CD4-positive, alpha-beta T cell treated with Interleukin-4 for 1 hour (primary cell): ENCODE measurements at regions not wholly inside any gene's neighbourhood (a gene's known extent, or its start where the extent isn't known, plus 50 kb on each side); places are given as distances from the start of the nearest gene placed in this dataset.
"Not testable (repeated sequence)": the region's sequence is repeated elsewhere in the genome, so short reads cannot be mapped to it uniquely, and the experiment has no call there.

Experiments
- DNase-seq, 2 donors: peaks; one replicate each; pipeline ENCODE4 v3.0.0-alpha.2; 2020 to 2022

DNA sequence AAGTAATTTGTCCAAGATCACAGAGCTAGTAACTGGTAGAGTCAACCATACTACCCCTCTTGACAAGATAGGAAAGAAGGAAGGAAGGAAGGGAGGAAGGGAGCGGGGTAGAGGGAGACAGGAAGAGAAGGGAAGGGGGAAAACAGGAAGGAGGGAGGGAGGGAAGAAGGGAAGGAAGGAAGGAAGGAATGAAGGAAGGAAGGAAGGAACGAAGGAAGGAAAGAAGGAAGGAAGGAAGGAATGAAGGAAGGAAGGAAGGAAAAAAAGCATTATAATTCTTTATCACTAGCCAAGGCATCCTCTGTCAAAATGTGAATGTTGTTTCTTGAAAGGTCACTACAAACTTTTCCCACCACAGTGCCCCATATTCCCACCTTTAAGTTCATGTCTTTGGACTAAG lies 223.6 kb downstream of the SHQ1 start:
- DNase-seq = no peak

DNA sequence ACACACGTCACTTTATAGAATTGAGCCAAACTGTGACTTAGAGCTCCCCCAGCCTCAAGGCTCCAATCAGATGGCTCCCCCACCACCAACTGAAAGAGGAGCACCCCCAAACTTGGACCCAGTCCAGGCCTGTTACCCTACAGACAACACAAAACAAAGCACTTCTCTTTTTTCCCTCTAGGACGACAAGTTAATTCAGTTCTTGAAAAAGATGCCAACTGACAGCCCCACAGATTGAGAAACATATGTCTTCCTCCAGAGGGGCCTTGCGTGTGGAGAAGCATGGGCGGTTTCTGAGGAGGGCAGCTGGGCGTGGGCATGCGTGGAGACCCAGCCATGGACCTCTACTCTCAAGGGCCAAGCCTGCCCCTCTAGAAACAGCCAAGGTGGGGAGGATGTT lies 229.5 kb downstream of the SHQ1 start:
- no peak for DNase-seq

GRCh38 chr3:72617424-72618024 lies 230.7 kb downstream of the SHQ1 start:
- no peak for DNase-seq

DNA sequence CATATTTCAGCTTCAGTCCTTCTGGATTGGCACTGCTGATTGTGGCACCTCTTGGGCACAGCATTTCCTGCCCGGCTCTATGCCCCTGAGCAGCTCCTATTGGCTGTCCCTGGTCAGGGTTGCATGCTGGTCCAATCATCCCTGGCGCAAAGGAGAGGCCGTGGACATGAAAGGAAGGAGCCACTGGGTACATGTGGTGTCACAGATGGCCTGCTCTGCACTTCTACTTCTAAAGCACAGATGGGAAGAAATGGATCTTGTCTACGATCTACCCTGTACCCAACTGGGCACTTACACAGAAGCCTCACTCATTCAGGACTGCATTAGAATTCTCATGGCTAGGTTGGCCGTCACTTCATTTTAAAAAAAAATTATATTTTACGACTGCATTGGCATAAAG lies 232.5 kb downstream of the SHQ1 start:
- DNase-seq = no peak

DNA sequence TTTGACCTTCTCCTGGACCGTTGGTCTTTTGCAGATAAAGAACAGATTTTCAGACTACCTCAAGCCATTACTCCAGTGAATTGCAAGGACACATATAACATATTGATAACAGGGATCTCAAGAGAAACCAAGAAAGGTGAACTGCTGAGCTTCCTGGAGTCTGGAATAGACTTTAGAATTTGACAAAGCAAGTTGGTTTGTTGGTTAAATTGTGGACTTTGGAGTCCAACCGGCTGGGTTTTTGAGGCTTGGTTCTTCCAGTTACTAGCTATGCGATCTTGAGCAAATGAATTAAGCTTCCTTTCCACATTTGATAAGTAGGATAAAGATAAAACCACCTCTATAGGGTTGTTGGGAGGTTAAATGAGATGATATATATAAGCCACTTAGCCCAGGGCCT lies 233.1 kb downstream of the SHQ1 start:
- DNase-seq = no peak

- no peak for DNase-seq
Observed at GRCh38 chr3:72614394-72615074, 233.7 kb downstream of the SHQ1 start.

- DNase-seq = no peak
Observed at GRCh38 chr3:72613871-72614270, 234.4 kb downstream of the SHQ1 start.

DNA sequence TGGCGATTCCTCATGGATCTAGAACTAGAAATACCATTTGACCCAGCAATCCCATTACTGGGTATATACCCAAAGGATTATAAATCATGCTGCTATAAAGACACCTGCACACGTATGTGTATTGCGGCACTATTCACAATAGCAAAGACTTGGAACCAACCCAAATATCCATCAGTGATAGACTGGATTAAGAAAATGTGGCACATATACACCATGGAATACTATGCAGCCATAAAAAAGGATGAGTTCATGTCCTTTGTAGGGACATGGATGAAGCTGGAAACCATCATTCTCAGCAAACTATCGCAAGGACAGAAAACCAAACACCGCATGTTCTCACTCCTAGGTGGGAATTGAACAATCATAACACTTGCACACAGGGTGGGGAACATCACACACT lies 239.1 kb downstream of the SHQ1 start:
- not testable (repeated sequence) for DNase-seq

GRCh38 chr3:72606005-72606800 lies 242.0 kb downstream of the SHQ1 start:
- no peak for DNase-seq

DNA sequence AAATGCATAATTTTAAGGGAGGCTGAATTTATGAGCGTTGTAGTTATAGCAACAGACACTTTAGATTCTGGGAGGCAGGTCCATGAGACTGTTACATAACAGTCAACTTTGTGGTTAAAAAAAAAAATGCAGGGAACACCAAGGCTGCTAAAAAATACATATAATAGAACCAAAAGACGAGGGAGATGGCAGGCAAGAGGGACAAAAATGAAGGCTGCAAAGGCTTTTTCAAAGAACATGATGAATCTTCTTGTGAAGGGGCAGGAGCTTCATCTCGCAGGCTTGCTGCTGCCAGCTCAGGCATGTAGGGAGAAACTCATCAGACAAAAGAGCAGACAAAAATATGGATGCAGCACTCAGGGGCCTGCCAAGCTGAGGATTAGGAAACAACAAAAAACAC lies 243.9 kb downstream of the SHQ1 start:
- no peak for DNase-seq

- no peak for DNase-seq
Observed at GRCh38 chr3:72601983-72602750, 246.1 kb downstream of the SHQ1 start.

GRCh38 chr3:72601060-72601459 lies 247.2 kb downstream of the SHQ1 start:
- DNase-seq = no peak

DNA sequence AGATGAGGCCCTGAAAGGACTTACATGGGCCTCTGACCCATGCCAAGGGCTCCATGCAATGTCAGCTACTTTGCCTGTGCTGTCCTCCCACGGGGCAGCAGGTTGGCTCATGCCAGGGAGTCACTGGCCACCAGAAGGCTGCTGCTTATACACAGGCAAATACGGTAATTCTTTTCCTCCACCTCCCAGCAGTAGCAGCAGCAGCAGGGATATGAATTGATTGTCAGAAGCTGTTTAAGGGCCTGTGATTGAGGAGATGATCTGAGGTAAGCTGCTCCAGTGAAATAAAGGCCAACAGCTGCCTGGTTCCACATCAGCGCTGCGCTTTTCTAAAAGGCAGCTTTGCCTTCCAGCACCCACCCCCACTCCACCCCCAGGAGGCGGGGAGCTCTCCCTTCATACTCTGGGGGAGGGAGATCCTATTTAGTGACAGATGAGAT lies 250.5 kb downstream of the SHQ1 start:
- DNase-seq = no peak

- DNase-seq = no peak
Observed at GRCh38 chr3:72597043-72597442, 251.2 kb downstream of the SHQ1 start.

GRCh38 chr3:72595927-72596610 lies 252.2 kb downstream of the SHQ1 start:
- no peak for DNase-seq

GRCh38 chr3:72595376-72595775 lies 252.9 kb downstream of the SHQ1 start:
- no peak for DNase-seq

DNA sequence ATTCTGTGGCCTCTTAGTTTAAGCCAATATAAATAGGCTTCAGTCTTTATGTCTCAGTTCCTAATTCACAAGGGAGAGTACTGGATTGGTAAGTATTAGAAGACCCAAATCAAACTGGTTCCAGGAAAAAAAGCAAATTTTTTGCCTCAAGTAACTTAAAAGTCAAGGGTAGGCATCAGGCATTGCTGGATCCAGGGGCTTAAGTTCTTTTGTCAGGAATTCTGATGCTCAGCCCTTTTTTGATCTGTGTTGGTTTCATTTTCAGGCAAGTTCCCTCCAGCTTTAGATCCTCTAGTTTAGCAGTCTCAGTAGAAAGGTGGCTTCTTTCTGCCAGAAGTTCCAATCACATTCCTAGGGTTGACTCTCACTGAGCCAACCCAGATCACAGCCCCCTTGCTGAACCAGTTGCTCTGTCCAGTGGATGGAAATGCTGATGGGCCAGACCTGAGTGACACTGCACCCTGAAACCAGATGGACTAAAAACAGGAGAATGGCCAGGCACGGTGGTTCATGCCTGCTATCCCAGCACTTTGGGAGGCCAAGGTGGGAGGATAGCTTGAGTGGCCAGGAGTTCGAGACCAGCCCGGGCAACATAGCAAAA lies 253.5 kb downstream of the SHQ1 start:
- no peak for DNase-seq

- DNase-seq = peak in 1 of 2 donors; percentile 24
Observed at GRCh38 chr3:72593881-72594397, 254.3 kb downstream of the SHQ1 start.

GRCh38 chr3:72591522-72592421 lies 256.5 kb downstream of the SHQ1 start:
- DNase-seq = no peak

GRCh38 chr3:72590732-72591221 lies 257.5 kb downstream of the SHQ1 start:
- DNase-seq = no peak

GRCh38 chr3:72587282-72587681 lies 261.0 kb downstream of the SHQ1 start:
- DNase-seq = no peak
